ENCODE measurements at regions not wholly inside any gene's neighbourhood (a gene's known extent, or its start where the extent isn't known, plus 50 kb on each side); places are given as distances from the start of the nearest gene placed in this dataset.

- no peak for TF ChIP-seq CTCF (IDR thresholded peaks at IDR 0.05; ENCODE audit: insufficient read depth in 1 of 2, low read depth in 1 of 2, low read length in 1 of 2, severe bottlenecking in 1 of 2, unreplicated experiment in 1 of 2)
- H3K4me3 Mint-ChIP-seq (ENCODE audit: unreplicated experiment) = no peak overlapping the region
- Histone ChIP-seq H3K4me1 (no peaks in the 10 kb centered on the region), H3K9me3 (no peaks in the 10 kb centered on the region), H3K36me3 (ENCODE audit: control insufficient read depth, insufficient read depth, low read length) (no peaks in the 10 kb centered on the region), H3K4me3 (ENCODE audit: low read depth, low read length) (no peak overlapping the region), H3K27me3 (replicated peaks; ENCODE audit: control insufficient read depth, insufficient read depth, low read length) (no peaks in the 10 kb centered on the region)
- BruUV-seq (replicated peaks) = no TSS peak
- no peak for DNase-seq
- no peaks in the 10 kb centered on the region for H3K4me1 Mint-ChIP-seq (ENCODE audit: low read depth, unreplicated experiment)
- ChIA-PET POLR2A (no interaction called here), CTCF (no interaction called here)
- H3K27me3 Mint-ChIP-seq (ENCODE audit: insufficient read depth, unreplicated experiment) = peaks cover 2% of the 10 kb centered on the region
- no peak overlapping the region for H3K27ac Mint-ChIP-seq (ENCODE audit: unreplicated experiment)
- peaks cover 10% of the 10 kb centered on the region for H3K9me3 Mint-ChIP-seq (ENCODE audit: unreplicated experiment)
- intact Hi-C loops (cut with micrococcal nuclease; ENCODE audit: unreplicated experiment) = no loop called here
- H3K36me3 Mint-ChIP-seq (ENCODE audit: insufficient read depth, unreplicated experiment) = no peaks in the 10 kb centered on the region
These were observed 781.9 kb downstream of the VRK1 start for GRCh38 chr14:97578982-97579548.

- Mint-ChIP-seq H3K27ac (ENCODE audit: unreplicated experiment) (no peak overlapping the region), H3K9me3 (ENCODE audit: unreplicated experiment) (peaks cover 1% of the 10 kb centered on the region), H3K4me3 (ENCODE audit: unreplicated experiment) (no peak overlapping the region), H3K36me3 (ENCODE audit: insufficient read depth, unreplicated experiment) (no peaks in the 10 kb centered on the region), H3K4me1 (ENCODE audit: low read depth, unreplicated experiment) (no peaks in the 10 kb centered on the region), H3K27me3 (ENCODE audit: insufficient read depth, unreplicated experiment) (no peaks in the 10 kb centered on the region)
- intact Hi-C loops (cut with micrococcal nuclease; ENCODE audit: unreplicated experiment) = no loop called here
- no TSS peak for BruUV-seq (replicated peaks)
- CTCF ChIA-PET = no interaction called here
- Histone ChIP-seq H3K4me3 (ENCODE audit: low read depth, low read length) (no peak overlapping the region), H3K4me1 (no peaks in the 10 kb centered on the region), H3K27me3 (replicated peaks; ENCODE audit: control insufficient read depth, insufficient read depth, low read length) (no peaks in the 10 kb centered on the region), H3K36me3 (ENCODE audit: control insufficient read depth, insufficient read depth, low read length) (no peaks in the 10 kb centered on the region), H3K9me3 (no peaks in the 10 kb centered on the region)
- POLR2A ChIA-PET = no interaction called here
- DNase-seq = peak in 1 of 2 experiments; percentile 12
- no peak for TF ChIP-seq CTCF (IDR thresholded peaks at IDR 0.05; ENCODE audit: insufficient read depth in 1 of 2, low read depth in 1 of 2, low read length in 1 of 2, severe bottlenecking in 1 of 2, unreplicated experiment in 1 of 2)
These were observed 783.8 kb downstream of the VRK1 start for GRCh38 chr14:97581016-97581415.

- no peak for TF ChIP-seq CTCF (IDR thresholded peaks at IDR 0.05; ENCODE audit: insufficient read depth in 1 of 2, low read depth in 1 of 2, low read length in 1 of 2, severe bottlenecking in 1 of 2, unreplicated experiment in 1 of 2)
- intact Hi-C loops (cut with micrococcal nuclease; ENCODE audit: unreplicated experiment) = no loop called here
- BruUV-seq (replicated peaks) = no TSS peak
- Mint-ChIP-seq H3K4me1 (ENCODE audit: low read depth, unreplicated experiment) (no peaks in the 10 kb centered on the region), H3K27ac (ENCODE audit: unreplicated experiment) (no peak overlapping the region), H3K27me3 (ENCODE audit: insufficient read depth, unreplicated experiment) (no peaks in the 10 kb centered on the region), H3K4me3 (ENCODE audit: unreplicated experiment) (no peak overlapping the region), H3K36me3 (ENCODE audit: insufficient read depth, unreplicated experiment) (no peaks in the 10 kb centered on the region), H3K9me3 (ENCODE audit: unreplicated experiment) (no peaks in the 10 kb centered on the region)
- Histone ChIP-seq H3K9me3 (no peaks in the 10 kb centered on the region), H3K4me1 (no peaks in the 10 kb centered on the region), H3K27me3 (replicated peaks; ENCODE audit: control insufficient read depth, insufficient read depth, low read length) (no peaks in the 10 kb centered on the region), H3K4me3 (ENCODE audit: low read depth, low read length) (no peak overlapping the region), H3K36me3 (ENCODE audit: control insufficient read depth, insufficient read depth, low read length) (no peaks in the 10 kb centered on the region)
- no peak for DNase-seq
- ChIA-PET CTCF (no interaction called here), POLR2A (no interaction called here)
These were observed 784.8 kb downstream of the VRK1 start for GRCh38 chr14:97582022-97582421.

All from Caco-2 (cell line).